NCI-H1436 treated with DMSO at 0.1 percent for 48 hours (cell line): ENCODE measurements at regions not wholly inside any gene's neighbourhood (a gene's known extent, or its start where the extent isn't known, plus 50 kb on each side); places are given as distances from the start of the nearest gene placed in this dataset.

Experiments used
- DNase-seq: peaks from one replicate; lab custom pipeline; 2025; lab: John Stamatoyannopoulos, UW

GRCh38 chr16:72324578-72324977 is 152.6 kb upstream of the PMFBP1 start:
- DNase-seq = no peak

GRCh38 chr16:72317446-72317845 is 145.5 kb upstream of the PMFBP1 start:
- DNase-seq = no peak

GRCh38 chr16:72313903-72314302 is 141.9 kb upstream of the PMFBP1 start:
- no peak for DNase-seq

GRCh38 chr16:72312828-72313227 is 140.9 kb upstream of the PMFBP1 start:
- DNase-seq = no peak

GRCh38 chr16:72311426-72311825 is 139.5 kb upstream of the PMFBP1 start:
- DNase-seq = no peak

GRCh38 chr16:72309001-72309400 is 137.0 kb upstream of the PMFBP1 start:
- no peak for DNase-seq

- no peak for DNase-seq
Measured at GRCh38 chr16:72308396-72308795, 136.4 kb upstream of the PMFBP1 start.

GRCh38 chr16:72302332-72302731 is 130.4 kb upstream of the PMFBP1 start:
- no peak for DNase-seq

- DNase-seq = no peak
Measured at GRCh38 chr16:72301523-72302236, 129.7 kb upstream of the PMFBP1 start.

GRCh38 chr16:72300892-72301291 is 128.9 kb upstream of the PMFBP1 start:
- DNase-seq = no peak

GRCh38 chr16:72299684-72300243 is 127.8 kb upstream of the PMFBP1 start:
- DNase-seq = no peak

- DNase-seq = no peak
Measured at GRCh38 chr16:72298961-72299360, 127.0 kb upstream of the PMFBP1 start.

- no peak for DNase-seq
Measured at GRCh38 chr16:72295914-72296313, 124.0 kb upstream of the PMFBP1 start.

- DNase-seq = no peak
Measured at GRCh38 chr16:72291531-72291981, 119.6 kb upstream of the PMFBP1 start.

GRCh38 chr16:72291121-72291520 is 119.2 kb upstream of the PMFBP1 start:
- DNase-seq = no peak

- DNase-seq = no peak
Measured at GRCh38 chr16:72287649-72288048, 115.7 kb upstream of the PMFBP1 start.

- no peak for DNase-seq
Measured at GRCh38 chr16:72286936-72287620, 115.1 kb upstream of the PMFBP1 start.

GRCh38 chr16:72285728-72286127 is 113.8 kb upstream of the PMFBP1 start:
- no peak for DNase-seq

- no peak for DNase-seq
Measured at GRCh38 chr16:72285324-72285723, 113.4 kb upstream of the PMFBP1 start.

- no peak for DNase-seq
Measured at GRCh38 chr16:72284042-72284789, 112.3 kb upstream of the PMFBP1 start.

- no peak for DNase-seq
Measured at GRCh38 chr16:72282362-72282761, 110.4 kb upstream of the PMFBP1 start.

GRCh38 chr16:72278301-72278700 is 106.3 kb upstream of the PMFBP1 start:
- no peak for DNase-seq

- no peak for DNase-seq
Measured at GRCh38 chr16:72277749-72278148, 105.8 kb upstream of the PMFBP1 start.
